Naive B cell (primary cell): ENCODE measurements at regions not wholly inside any gene's neighbourhood (a gene's known extent, or its start where the extent isn't known, plus 50 kb on each side); places are given as distances from the start of the nearest gene placed in this dataset.
"Not testable (repeated sequence)": the region's sequence is repeated elsewhere in the genome, so short reads cannot be mapped to it uniquely, and the experiment has no call there.

Source experiments
- ATAC-seq, 2 donors: fragments of 150-1000 bp; cut with Tn5 transposase; 2 replicates each; pipeline ENCODE4 v1.10.0; 2021; ENCODE audit warnings: low read depth in 2 of 2, mild to moderate bottlenecking in 2 of 2, moderate library complexity in 2 of 2
- DNase-seq: peaks from one replicate; pipeline ENCODE4 v3.0.0; 2022
- H3K27ac Mint-ChIP-seq, 6 donors: one replicate each; pipeline ENCODE4 v1.8.0; 2020 to 2022; ENCODE audit warnings: mild to moderate bottlenecking in 6 of 6, mixed read lengths in 6 of 6, moderate library complexity in 5 of 6, inconsistent platforms in 2 of 6
- H3K27me3 Mint-ChIP-seq, 3 donors: one replicate each; pipeline ENCODE4 v1.8.0; 2021 to 2022; ENCODE audit warnings: mixed read lengths in 3 of 3, mild to moderate bottlenecking in 1 of 3
- H3K36me3 Mint-ChIP-seq, 2 donors: one replicate each; pipeline ENCODE4 v1.8.0; 2020 to 2022; ENCODE audit warnings: mixed read lengths in 2 of 2, inconsistent platforms in 1 of 2, mild to moderate bottlenecking in 1 of 2
- H3K4me1 Mint-ChIP-seq, 3 donors: one replicate each; pipeline ENCODE4 v1.8.0; 2020 to 2022; ENCODE audit warnings: mixed read lengths in 3 of 3, inconsistent platforms in 1 of 3, mild to moderate bottlenecking in 1 of 3, moderate library complexity in 1 of 3
- H3K4me3 Mint-ChIP-seq, 8 donors: one replicate each; pipeline ENCODE4 v1.8.0; 2020 to 2022; ENCODE audit warnings: mild to moderate bottlenecking in 8 of 8, mixed read lengths in 8 of 8, moderate library complexity in 8 of 8, inconsistent platforms in 2 of 8
- H3K9me3 Mint-ChIP-seq, 7 donors: one replicate each; pipeline ENCODE4 v1.8.0; 2020 to 2022; ENCODE audit warnings: mixed read lengths in 7 of 7, mild to moderate bottlenecking in 5 of 7, inconsistent platforms in 2 of 7, moderate library complexity in 1 of 7

- H3K27ac Mint-ChIP-seq, ATAC-seq, H3K4me3 Mint-ChIP-seq, H3K27me3 Mint-ChIP-seq, H3K4me1 Mint-ChIP-seq, DNase-seq: not testable (repeated sequence)
- Mint-ChIP-seq H3K36me3 (peaks cover 0 to 16% of the 10 kb centered on the region in 2 donors), H3K9me3 (peaks cover 0 to 20% (median 7%) of the 10 kb centered on the region in 7 donors)
Measured at GRCh38 chr6:168840932-168841331, 399.9 kb downstream of the SMOC2 start.

- not testable (repeated sequence) for H3K4me3 Mint-ChIP-seq, H3K4me1 Mint-ChIP-seq, H3K27me3 Mint-ChIP-seq, H3K27ac Mint-ChIP-seq, ATAC-seq, DNase-seq
- H3K36me3 Mint-ChIP-seq = peaks cover 0 to 16% of the 10 kb centered on the region in 2 donors
- peaks cover 0 to 20% (median 7%) of the 10 kb centered on the region in 7 donors for H3K9me3 Mint-ChIP-seq
Measured at GRCh38 chr6:168840299-168840698, 399.3 kb downstream of the SMOC2 start.

- Mint-ChIP-seq H3K4me3 (no peak overlapping the region), H3K36me3 (peaks cover 0 to 16% of the 10 kb centered on the region in 2 donors), H3K27ac (no peak overlapping the region), H3K9me3 (peaks cover 0 to 20% (median 7%) of the 10 kb centered on the region in 7 donors), H3K27me3 (peaks cover 0 to 10% (median 4%) of the 10 kb centered on the region in 3 donors), H3K4me1 (peaks cover 0 to 7% (median 4%) of the 10 kb centered on the region in 3 donors)
- ATAC-seq (no peak), DNase-seq (no peak)
Measured at GRCh38 chr6:168838037-168838399, 397.0 kb downstream of the SMOC2 start.

GRCh38 chr6:168837254-168838036, 396.5 kb downstream of the SMOC2 start:
- H3K4me1 Mint-ChIP-seq = peaks cover 0 to 7% (median 4%) of the 10 kb centered on the region in 3 donors
- no peak overlapping the region for H3K27ac Mint-ChIP-seq
- H3K36me3 Mint-ChIP-seq = peaks cover 0 to 16% of the 10 kb centered on the region in 2 donors
- DNase-seq = no peak
- H3K4me3 Mint-ChIP-seq = no peak overlapping the region
- H3K27me3 Mint-ChIP-seq = peaks cover 0 to 10% (median 4%) of the 10 kb centered on the region in 3 donors
- peaks cover 0 to 20% (median 7%) of the 10 kb centered on the region in 7 donors for H3K9me3 Mint-ChIP-seq
- no peak for ATAC-seq

GRCh38 chr6:168835991-168836390, 395.0 kb downstream of the SMOC2 start:
- Mint-ChIP-seq H3K36me3 (peaks cover 0 to 16% of the 10 kb centered on the region in 2 donors), H3K9me3 (peaks cover 0 to 20% (median 6%) of the 10 kb centered on the region in 7 donors), H3K4me1 (peaks cover 0 to 7% (median 4%) of the 10 kb centered on the region in 3 donors), H3K27me3 (peaks cover 0 to 10% (median 4%) of the 10 kb centered on the region in 3 donors), H3K27ac (no peak overlapping the region), H3K4me3 (no peak overlapping the region)
- no peak for ATAC-seq
- no peak for DNase-seq

- peaks cover 0 to 10% (median 4%) of the 10 kb centered on the region in 3 donors for H3K27me3 Mint-ChIP-seq
- DNase-seq = no peak
- no peak overlapping the region for H3K4me3 Mint-ChIP-seq
- no peak for ATAC-seq
- peaks cover 0 to 18% (median 5%) of the 10 kb centered on the region in 7 donors for H3K9me3 Mint-ChIP-seq
- peaks cover 0 to 16% of the 10 kb centered on the region in 2 donors for H3K36me3 Mint-ChIP-seq
- peaks cover 0 to 7% (median 4%) of the 10 kb centered on the region in 3 donors for H3K4me1 Mint-ChIP-seq
- H3K27ac Mint-ChIP-seq = no peak overlapping the region
Measured at GRCh38 chr6:168834801-168835200, 393.8 kb downstream of the SMOC2 start.

- Mint-ChIP-seq H3K4me1 (peaks cover 0 to 2% (median 0%) of the 10 kb centered on the region in 3 donors), H3K27me3 (peaks cover 0 to 10% (median 4%) of the 10 kb centered on the region in 3 donors), H3K36me3 (peaks cover 0 to 9% of the 10 kb centered on the region in 2 donors), H3K9me3 (peaks cover 0 to 11% (median 2%) of the 10 kb centered on the region in 7 donors), H3K27ac (no peak overlapping the region), H3K4me3 (no peak overlapping the region)
- no peak for ATAC-seq
- no peak for DNase-seq
Measured at GRCh38 chr6:168834042-168834587, 393.1 kb downstream of the SMOC2 start.

GRCh38 chr6:168828800-168829199, 387.8 kb downstream of the SMOC2 start:
- ATAC-seq (no peak), DNase-seq (no peak)
- H3K36me3 Mint-ChIP-seq = no peaks in the 10 kb centered on the region
- no peak overlapping the region for H3K4me3 Mint-ChIP-seq
- no peak overlapping the region for H3K27ac Mint-ChIP-seq
- H3K9me3 Mint-ChIP-seq = peaks cover 0 to 12% (median 3%) of the 10 kb centered on the region in 7 donors
- H3K4me1 Mint-ChIP-seq = no peaks in the 10 kb centered on the region
- peaks cover 0 to 4% (median 0%) of the 10 kb centered on the region in 3 donors for H3K27me3 Mint-ChIP-seq

- ATAC-seq (no peak), DNase-seq (no peak)
Measured at GRCh38 chr6:168828035-168828434, 387.1 kb downstream of the SMOC2 start.

GRCh38 chr6:168827586-168827871, 386.5 kb downstream of the SMOC2 start:
- no peak overlapping the region for H3K4me3 Mint-ChIP-seq
- H3K27ac Mint-ChIP-seq = no peak overlapping the region
- H3K27me3 Mint-ChIP-seq = no peaks in the 10 kb centered on the region
- no peaks in the 10 kb centered on the region for H3K4me1 Mint-ChIP-seq
- ATAC-seq (no peak), DNase-seq (no peak)
- H3K9me3 Mint-ChIP-seq = peaks cover 0 to 12% (median 3%) of the 10 kb centered on the region in 7 donors
- H3K36me3 Mint-ChIP-seq = no peaks in the 10 kb centered on the region

More at GRCh38 chr6:168828035-168828434, 387.1 kb downstream of the SMOC2 start:
- no peaks in the 10 kb centered on the region for H3K4me1 Mint-ChIP-seq
- no peaks in the 10 kb centered on the region for H3K36me3 Mint-ChIP-seq
- no peak overlapping the region for H3K27ac Mint-ChIP-seq
- no peaks in the 10 kb centered on the region for H3K27me3 Mint-ChIP-seq
- no peak overlapping the region for H3K4me3 Mint-ChIP-seq
- H3K9me3 Mint-ChIP-seq = peaks cover 0 to 12% (median 3%) of the 10 kb centered on the region in 7 donors

- DNase-seq (no peak), ATAC-seq (no peak)
- Mint-ChIP-seq H3K4me1 (no peaks in the 10 kb centered on the region), H3K27ac (no peak overlapping the region), H3K4me3 (no peak overlapping the region), H3K36me3 (no peaks in the 10 kb centered on the region), H3K9me3 (peaks cover 0 to 12% (median 3%) of the 10 kb centered on the region in 7 donors), H3K27me3 (no peaks in the 10 kb centered on the region)
Measured at GRCh38 chr6:168826726-168827585, 386.0 kb downstream of the SMOC2 start.

GRCh38 chr6:168826078-168826390, 385.1 kb downstream of the SMOC2 start:
- Mint-ChIP-seq H3K27me3 (no peaks in the 10 kb centered on the region), H3K27ac (no peak overlapping the region), H3K4me3 (no peak overlapping the region), H3K36me3 (no peaks in the 10 kb centered on the region), H3K4me1 (no peaks in the 10 kb centered on the region), H3K9me3 (peaks cover 0 to 12% (median 3%) of the 10 kb centered on the region in 7 donors)
- DNase-seq = no peak
- ATAC-seq = no peak

GRCh38 chr6:168825226-168826077, 384.5 kb downstream of the SMOC2 start:
- ATAC-seq = no peak
- no peak for DNase-seq
- Mint-ChIP-seq H3K27ac (no peak overlapping the region), H3K27me3 (no peaks in the 10 kb centered on the region), H3K9me3 (peaks cover 0 to 12% (median 3%) of the 10 kb centered on the region in 7 donors), H3K36me3 (no peaks in the 10 kb centered on the region), H3K4me3 (no peak overlapping the region), H3K4me1 (no peaks in the 10 kb centered on the region)
